ENCODE measurements at regions not wholly inside any gene's neighbourhood (a gene's known extent, or its start where the extent isn't known, plus 50 kb on each side); places are given as distances from the start of the nearest gene placed in this dataset.

GRCh38 chr2:192379736-192380135, 185.0 kb upstream of the TMEFF2 start:
- DNase-seq = no peak

GRCh38 chr2:192377173-192377572, 182.4 kb upstream of the TMEFF2 start:
- no peak for DNase-seq

GRCh38 chr2:192373754-192374153, 179.0 kb upstream of the TMEFF2 start:
- no peak for DNase-seq

- DNase-seq = no peak
Observed at GRCh38 chr2:192373221-192373620, 178.5 kb upstream of the TMEFF2 start.

GRCh38 chr2:192369969-192370368, 175.2 kb upstream of the TMEFF2 start:
- no peak for DNase-seq

- DNase-seq = no peak
Observed at GRCh38 chr2:192357217-192357616, 162.5 kb upstream of the TMEFF2 start.

GRCh38 chr2:192354512-192355244, 159.9 kb upstream of the TMEFF2 start:
- no peak for DNase-seq

GRCh38 chr2:192347542-192347941, 152.8 kb upstream of the TMEFF2 start:
- no peak for DNase-seq

- DNase-seq = no peak
Observed at GRCh38 chr2:192345287-192345686, 150.6 kb upstream of the TMEFF2 start.

- DNase-seq = no peak
Observed at GRCh38 chr2:192333642-192334041, 138.9 kb upstream of the TMEFF2 start.

- no peak for DNase-seq
Observed at GRCh38 chr2:192328297-192328696, 133.6 kb upstream of the TMEFF2 start.

- no peak for DNase-seq
Observed at GRCh38 chr2:192327576-192327975, 132.8 kb upstream of the TMEFF2 start.

GRCh38 chr2:192315543-192315942, 120.8 kb upstream of the TMEFF2 start:
- DNase-seq = no peak

- DNase-seq = no peak
Observed at GRCh38 chr2:192314800-192315481, 120.2 kb upstream of the TMEFF2 start.

GRCh38 chr2:192313773-192314172, 119.0 kb upstream of the TMEFF2 start:
- DNase-seq = no peak

GRCh38 chr2:192311701-192312460, 117.1 kb upstream of the TMEFF2 start:
- no peak for DNase-seq

- DNase-seq = no peak
Observed at GRCh38 chr2:192307530-192307929, 112.8 kb upstream of the TMEFF2 start.

GRCh38 chr2:192298664-192299063, 103.9 kb upstream of the TMEFF2 start:
- no peak for DNase-seq

GRCh38 chr2:192292478-192292877, 97.7 kb upstream of the TMEFF2 start:
- no peak for DNase-seq

- DNase-seq = no peak
Observed at GRCh38 chr2:192288295-192288694, 93.6 kb upstream of the TMEFF2 start.

GRCh38 chr2:192286093-192286701, 91.5 kb upstream of the TMEFF2 start:
- no peak for DNase-seq

GRCh38 chr2:192283450-192283849, 88.7 kb upstream of the TMEFF2 start:
- DNase-seq = no peak

GRCh38 chr2:192278701-192279100, 84.0 kb upstream of the TMEFF2 start:
- DNase-seq = no peak
